HCT116 (cell line): ENCODE measurements at regions not wholly inside any gene's neighbourhood (a gene's known extent, or its start where the extent isn't known, plus 50 kb on each side); places are given as distances from the start of the nearest gene placed in this dataset.

ENCODE experiments used
- ATAC-seq: fragments of 200-7000 bp; cut with Tn5 transposase; 2 replicates; pipeline ENCODE4 v1.9.1; 2020; ENCODE audit warnings: mild to moderate bottlenecking, moderate library complexity
- BruUV-seq: library from RNA; stranded (reverse); fragments of 400-500 nt; replicated peaks from 2 replicates; lab custom pipeline; 2021; lab: Mats Ljungman, UMichigan
- CTCF ChIA-PET: fragments of 300-600 bp; sonication (Branson Sonifier 250); formaldehyde crosslinking; loops from one replicate; lab custom pipeline; 2021; ENCODE audit warnings: antibody characterized with exemption; lab: Charles Lee
- POLR2A ChIA-PET: fragments of 300-600, 350-600 bp; sonication (Branson Sonifier 250); formaldehyde crosslinking; loops from one replicate; lab custom pipeline; 2021; ENCODE audit warnings: antibody characterized with exemption; lab: Charles Lee
- RAD21 ChIA-PET, 2 experiments: fragments of 300-600 bp; sonication (Branson Sonifier 250); formaldehyde crosslinking; loops; one replicate each; lab custom pipeline; 2023; ENCODE audit warnings: low total read pairs in 2 of 2; ENCODE audit not compliant: uncharacterized antibody in 2 of 2, unreplicated experiment in 2 of 2, low non-redundant PET in 1 of 2; lab: Charles Lee
- DNase-seq: peaks from one replicate; pipeline ENCODE4 v3.0.0-alpha.2; 2010; ENCODE audit warnings: low read depth, low spot score
- H2AFZ ChIP-seq: fragments of 200-600 bp; shearing (Covaris generic), sonication (generic); 2 replicates; pipeline ENCODE4 v1.6.1; 2017; ENCODE audit warnings: low read depth, mixed run types, mixed read lengths, antibody characterized with exemption, low read length; ENCODE audit not compliant: poor library complexity, severe bottlenecking
- H3K27ac ChIP-seq: 2 replicates; pipeline ENCODE4 v1.5.1; 2012; ENCODE audit warnings: low read depth, low read length
- H3K27me3 ChIP-seq: fragments of 200-600 bp; sonication (generic); 2 replicates; pipeline ENCODE4 v1.6.1; 2016; ENCODE audit warnings: mixed run types, low read length, mixed read lengths; ENCODE audit not compliant: insufficient read depth
- H3K36me3 ChIP-seq, 2 experiments: fragments of 200-500 bp in 1 of 2; fragments of 200-600 bp in 1 of 2; sonication (Bioruptor generic) in 1 of 2; sonication (generic) in 1 of 2; 2 replicates each; pipeline versions ENCODE4 v1.5.1 to v1.6.1; 2014 to 2016; ENCODE audit warnings: low read length in 2 of 2, inconsistent platforms in 1 of 2, mixed read lengths in 1 of 2, mixed run types in 1 of 2; ENCODE audit not compliant: insufficient read depth in 2 of 2, control insufficient read depth in 1 of 2
- H3K4me1 ChIP-seq, 2 experiments: fragments of 200-600 bp in 1 of 2; sonication (generic) in 1 of 2; 2 replicates each; pipeline versions ENCODE4 v1.5.1 to v1.6.1; 2012 to 2017; ENCODE audit warnings: low read length in 2 of 2, inconsistent platforms in 1 of 2, mild to moderate bottlenecking in 1 of 2, mixed read lengths in 1 of 2, mixed run types in 1 of 2, moderate library complexity in 1 of 2; ENCODE audit not compliant: insufficient read depth in 2 of 2, control insufficient read depth in 1 of 2
- H3K4me2 ChIP-seq: fragments of 200-600 bp; sonication (generic); 2 replicates; pipeline ENCODE4 v1.6.1; 2017; ENCODE audit warnings: mixed run types, low read length, mixed read lengths
- H3K4me3 ChIP-seq, 2 experiments: fragments of 200-600 bp in 1 of 2; sonication (generic) in 1 of 2; replicated peaks in 1 of 2; 2 replicates each; pipeline ENCODE4 v1.5.1; 2011 to 2016; ENCODE audit warnings: low read length in 2 of 2, control low read depth in 1 of 2, low read depth in 1 of 2, mild to moderate bottlenecking in 1 of 2, mixed read lengths in 1 of 2, mixed run types in 1 of 2
- H3K79me2 ChIP-seq: fragments of 200-600 bp; sonication (generic); 2 replicates; pipeline ENCODE4 v1.6.1; 2017; ENCODE audit warnings: mild to moderate bottlenecking, mixed run types, low read length, moderate library complexity, mixed read lengths; ENCODE audit not compliant: insufficient read depth
- H3K9ac ChIP-seq: fragments of 200-600 bp; sonication (generic); 2 replicates; pipeline ENCODE4 v1.6.1; 2016; ENCODE audit warnings: low read length, mixed read lengths
- H3K9me2 ChIP-seq: fragments of 200-600 bp; sonication (generic), shearing (Covaris generic); 2 replicates; pipeline ENCODE4 v1.6.1; 2017; ENCODE audit warnings: mixed run types, mild to moderate bottlenecking, moderate library complexity; ENCODE audit not compliant: insufficient read depth
- H3K9me3 ChIP-seq, 2 experiments: fragments of 200-500 bp in 1 of 2; fragments of 200-600 bp in 1 of 2; sonication (Bioruptor generic) in 1 of 2; sonication (generic) in 1 of 2; 2 replicates each; pipeline ENCODE4 v1.6.1; 2014 to 2017; ENCODE audit warnings: low read length in 2 of 2, mixed read lengths in 2 of 2, inconsistent platforms in 1 of 2, low read depth in 1 of 2, mild to moderate bottlenecking in 1 of 2, mixed run types in 1 of 2, moderate library complexity in 1 of 2; ENCODE audit not compliant: control insufficient read depth in 1 of 2, insufficient read depth in 1 of 2
- H4K20me1 ChIP-seq: fragments of 200-600 bp; sonication (generic), shearing (Covaris generic); 2 replicates; pipeline ENCODE4 v1.6.1; 2017; ENCODE audit warnings: mixed run types, mild to moderate bottlenecking, moderate library complexity; ENCODE audit not compliant: insufficient read depth
- CBX3 ChIP-seq: IDR thresholded peaks from 2 replicates; pipeline ENCODE4 v1.6.1; 2012; ENCODE audit warnings: low read depth
- CEBPB ChIP-seq: IDR thresholded peaks from 2 replicates; pipeline ENCODE4 v1.6.1; 2012; ENCODE audit warnings: low read depth
- EGR1 ChIP-seq: IDR thresholded peaks from 2 replicates; pipeline ENCODE4 v1.6.1; 2012; ENCODE audit warnings: low read depth
- SP1 ChIP-seq: IDR thresholded peaks from 2 replicates; pipeline ENCODE4 v1.6.1; 2012; ENCODE audit warnings: low read depth
- TCF7L2 ChIP-seq: IDR thresholded peaks from 2 replicates; pipeline ENCODE4 v1.7.0; 2011; ENCODE audit warnings: borderline replicate concordance, inconsistent platforms; ENCODE audit not compliant: insufficient read depth, insufficient read length; ENCODE audit errors: extremely low read depth
- YY1 ChIP-seq: IDR thresholded peaks from 2 replicates; pipeline ENCODE4 v1.6.1; 2011; ENCODE audit warnings: low read length, low read depth, moderate library complexity, mild to moderate bottlenecking; ENCODE audit not compliant: insufficient replicate concordance; ENCODE audit errors: extremely low read depth
- intact Hi-C: fragments of 100-400 bp; cut with micrococcal nuclease; formaldehyde crosslinking; loops from 2 replicates; pipeline ENCODE4 v1.10.0; 2022
- TF ChIP-seq, protein P1 (sequence below): IDR thresholded peaks from 2 replicates; pipeline ENCODE4 v1.6.1; 2012; ENCODE audit warnings: low read depth
- TF ChIP-seq, protein P2 (sequence below), 3 experiments: fragments of 200-600 bp in 1 of 3; sonication (generic) in 1 of 3; IDR thresholded peaks in 2 of 3; conservative IDR thresholded peaks in 1 of 3; 2 replicates each; pipeline ENCODE4 v1.5.1; 2012 to 2017; ENCODE audit warnings: low read depth in 2 of 3, low read length in 2 of 3, antibody characterized with exemption in 1 of 3, borderline replicate concordance in 1 of 3, control low read depth in 1 of 3, mild to moderate bottlenecking in 1 of 3, mixed read lengths in 1 of 3, mixed run types in 1 of 3, moderate library complexity in 1 of 3; ENCODE audit not compliant: insufficient read depth in 1 of 3
- TF ChIP-seq, protein P3 (sequence below): IDR thresholded peaks from 2 replicates; pipeline ENCODE4 v1.6.1; 2012

GRCh38 chr13:68998056-68998455 is 1109.6 kb upstream of the ATXN8OS start:
- H3K27ac ChIP-seq, result no peak overlapping the region
- intact Hi-C loops, result no loop called here
- BruUV-seq, result no TSS peak
- H2AFZ ChIP-seq, result no peak overlapping the region
- no peak overlapping the region for H3K4me3 ChIP-seq
- H3K9me3 ChIP-seq, result peaks cover 0 to 4% of the 10 kb centered on the region in 2 experiments; a peak in 2 of 4 replicates
- no peaks in the 10 kb centered on the region for H3K4me1 ChIP-seq
- H3K9ac ChIP-seq, result no peak overlapping the region
- no peaks in the 10 kb centered on the region for H3K9me2 ChIP-seq
- ATAC-seq (no peak), DNase-seq (no peak)
- TF ChIP-seq, protein P1, sequence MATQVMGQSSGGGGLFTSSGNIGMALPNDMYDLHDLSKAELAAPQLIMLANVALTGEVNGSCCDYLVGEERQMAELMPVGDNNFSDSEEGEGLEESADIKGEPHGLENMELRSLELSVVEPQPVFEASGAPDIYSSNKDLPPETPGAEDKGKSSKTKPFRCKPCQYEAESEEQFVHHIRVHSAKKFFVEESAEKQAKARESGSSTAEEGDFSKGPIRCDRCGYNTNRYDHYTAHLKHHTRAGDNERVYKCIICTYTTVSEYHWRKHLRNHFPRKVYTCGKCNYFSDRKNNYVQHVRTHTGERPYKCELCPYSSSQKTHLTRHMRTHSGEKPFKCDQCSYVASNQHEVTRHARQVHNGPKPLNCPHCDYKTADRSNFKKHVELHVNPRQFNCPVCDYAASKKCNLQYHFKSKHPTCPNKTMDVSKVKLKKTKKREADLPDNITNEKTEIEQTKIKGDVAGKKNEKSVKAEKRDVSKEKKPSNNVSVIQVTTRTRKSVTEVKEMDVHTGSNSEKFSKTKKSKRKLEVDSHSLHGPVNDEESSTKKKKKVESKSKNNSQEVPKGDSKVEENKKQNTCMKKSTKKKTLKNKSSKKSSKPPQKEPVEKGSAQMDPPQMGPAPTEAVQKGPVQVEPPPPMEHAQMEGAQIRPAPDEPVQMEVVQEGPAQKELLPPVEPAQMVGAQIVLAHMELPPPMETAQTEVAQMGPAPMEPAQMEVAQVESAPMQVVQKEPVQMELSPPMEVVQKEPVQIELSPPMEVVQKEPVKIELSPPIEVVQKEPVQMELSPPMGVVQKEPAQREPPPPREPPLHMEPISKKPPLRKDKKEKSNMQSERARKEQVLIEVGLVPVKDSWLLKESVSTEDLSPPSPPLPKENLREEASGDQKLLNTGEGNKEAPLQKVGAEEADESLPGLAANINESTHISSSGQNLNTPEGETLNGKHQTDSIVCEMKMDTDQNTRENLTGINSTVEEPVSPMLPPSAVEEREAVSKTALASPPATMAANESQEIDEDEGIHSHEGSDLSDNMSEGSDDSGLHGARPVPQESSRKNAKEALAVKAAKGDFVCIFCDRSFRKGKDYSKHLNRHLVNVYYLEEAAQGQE, result no peak
- TF ChIP-seq TCF7L2 (no peak), CBX3 (no peak), EGR1 (no peak), SP1 (no peak), CEBPB (no peak)
- POLR2A ChIA-PET, result no interaction called here
- H3K4me2 ChIP-seq, result no peak overlapping the region
- CTCF ChIA-PET, result no interaction called here
- no peaks in the 10 kb centered on the region for H3K36me3 ChIP-seq
- H3K27me3 ChIP-seq, result no peaks in the 10 kb centered on the region
- H3K79me2 ChIP-seq, result no peaks in the 10 kb centered on the region
- RAD21 ChIA-PET, result no interaction called here
- no peaks in the 10 kb centered on the region for H4K20me1 ChIP-seq

- Histone ChIP-seq H3K79me2 (no peaks in the 10 kb centered on the region), H3K4me1 (no peaks in the 10 kb centered on the region), H3K36me3 (no peaks in the 10 kb centered on the region), H3K9me2 (no peaks in the 10 kb centered on the region), H3K27ac (no peak overlapping the region), H2AFZ (no peak overlapping the region), H3K4me3 (no peak overlapping the region)
- DNase-seq, result no peak
- intact Hi-C loops, result no loop called here
- POLR2A ChIA-PET, result no interaction called here
- RAD21 ChIA-PET, result no interaction called here
- ATAC-seq, result no peak
- TF ChIP-seq, protein P2, sequence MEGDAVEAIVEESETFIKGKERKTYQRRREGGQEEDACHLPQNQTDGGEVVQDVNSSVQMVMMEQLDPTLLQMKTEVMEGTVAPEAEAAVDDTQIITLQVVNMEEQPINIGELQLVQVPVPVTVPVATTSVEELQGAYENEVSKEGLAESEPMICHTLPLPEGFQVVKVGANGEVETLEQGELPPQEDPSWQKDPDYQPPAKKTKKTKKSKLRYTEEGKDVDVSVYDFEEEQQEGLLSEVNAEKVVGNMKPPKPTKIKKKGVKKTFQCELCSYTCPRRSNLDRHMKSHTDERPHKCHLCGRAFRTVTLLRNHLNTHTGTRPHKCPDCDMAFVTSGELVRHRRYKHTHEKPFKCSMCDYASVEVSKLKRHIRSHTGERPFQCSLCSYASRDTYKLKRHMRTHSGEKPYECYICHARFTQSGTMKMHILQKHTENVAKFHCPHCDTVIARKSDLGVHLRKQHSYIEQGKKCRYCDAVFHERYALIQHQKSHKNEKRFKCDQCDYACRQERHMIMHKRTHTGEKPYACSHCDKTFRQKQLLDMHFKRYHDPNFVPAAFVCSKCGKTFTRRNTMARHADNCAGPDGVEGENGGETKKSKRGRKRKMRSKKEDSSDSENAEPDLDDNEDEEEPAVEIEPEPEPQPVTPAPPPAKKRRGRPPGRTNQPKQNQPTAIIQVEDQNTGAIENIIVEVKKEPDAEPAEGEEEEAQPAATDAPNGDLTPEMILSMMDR (IDR thresholded peaks at IDR 0.05 in 2 of 3, conservative IDR thresholded peaks at IDR 0.05 in 1 of 3; ENCODE audit: borderline replicate concordance in 1 of 3, insufficient read depth in 1 of 3, low read depth in 2 of 3, low read length in 2 of 3), result no peak
- TF ChIP-seq TCF7L2 (no peak), CBX3 (no peak), EGR1 (no peak), SP1 (no peak), YY1 (no peak)
- TF ChIP-seq, protein P3, sequence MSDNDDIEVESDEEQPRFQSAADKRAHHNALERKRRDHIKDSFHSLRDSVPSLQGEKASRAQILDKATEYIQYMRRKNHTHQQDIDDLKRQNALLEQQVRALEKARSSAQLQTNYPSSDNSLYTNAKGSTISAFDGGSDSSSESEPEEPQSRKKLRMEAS, result no peak
- TF ChIP-seq, all 23 proteins: peak for 0
- no peak overlapping the region for H3K4me2 ChIP-seq
- BruUV-seq, result no TSS peak
- H3K9me3 ChIP-seq, result peaks cover 0 to 4% of the 10 kb centered on the region in 2 experiments; a peak in 2 of 4 replicates
- no peak overlapping the region for H3K9ac ChIP-seq
- no peaks in the 10 kb centered on the region for H3K27me3 ChIP-seq
- CTCF ChIA-PET, result no interaction called here
- H4K20me1 ChIP-seq, result no peaks in the 10 kb centered on the region
Measured at GRCh38 chr13:68996668-68997025, 1111.0 kb upstream of the ATXN8OS start.
